HEK293 (cell line): ENCODE measurements at regions not wholly inside any gene's neighbourhood (a gene's known extent, or its start where the extent isn't known, plus 50 kb on each side); places are given as distances from the start of the nearest gene placed in this dataset.

ENCODE experiments used
- CTCF ChIA-PET: fragments of 350-600 bp; formaldehyde crosslinking; extraction: SDS; loops from one replicate; lab custom pipeline; 2021; ENCODE audit warnings: antibody characterized with exemption; lab: Yijun Ruan, JAX
- POLR2A ChIA-PET: fragments of 300-600 bp; formaldehyde crosslinking; extraction: SDS; loops from one replicate; lab custom pipeline; 2020; ENCODE audit warnings: antibody characterized with exemption, inconsistent platforms; lab: Yijun Ruan, JAX
- H3K27ac ChIP-seq: fragments of 200-500 bp; sonication (Bioruptor generic); 2 replicates; pipeline ENCODE4 v1.5.1; 2014; ENCODE audit warnings: low read depth, low read length, control low read depth, inconsistent platforms; ENCODE audit errors: extremely low read depth
- H3K36me3 ChIP-seq, 2 experiments: fragments of 200-500 bp in 1 of 2; sonication (Bioruptor generic) in 1 of 2; 1 replicate in 1 of 2; 2 replicates in 1 of 2; pipeline ENCODE4 v1.5.1; 2014 to 2017; ENCODE audit warnings: inconsistent platforms in 2 of 2, low read length in 2 of 2; ENCODE audit not compliant: control insufficient read depth in 2 of 2, insufficient read depth in 1 of 2
- H3K4me1 ChIP-seq: fragments of 200-500 bp; sonication (Bioruptor generic); 2 replicates; pipeline ENCODE4 v1.5.1; 2014; ENCODE audit warnings: mild to moderate bottlenecking, low read length, inconsistent platforms; ENCODE audit not compliant: control insufficient read depth, insufficient read depth
- H3K4me3 ChIP-seq: 2 replicates; pipeline ENCODE4 v1.5.1; 2011; ENCODE audit warnings: low read depth, mild to moderate bottlenecking, control low read depth, low read length, moderate library complexity
- H3K9me3 ChIP-seq: fragments of 200-500 bp; sonication (Bioruptor generic); 2 replicates; pipeline ENCODE4 v1.5.1; 2014; ENCODE audit warnings: low read depth, low read length, inconsistent platforms; ENCODE audit not compliant: control insufficient read depth, insufficient read depth
- GLIS2 ChIP-seq: fragments of 450-650 bp; formaldehyde crosslinking; IDR thresholded peaks from 2 replicates; pipeline ENCODE4 v1.5.1; 2016; ENCODE audit warnings: missing biosample characterization, missing genetic modification characterization
- IKZF3 ChIP-seq: fragments of 450-650 bp; IDR thresholded peaks from 2 replicates; pipeline ENCODE4 v1.5.0; 2018; ENCODE audit warnings: missing biosample characterization, mild to moderate bottlenecking, missing genetic modification characterization, moderate library complexity
- KLF9 ChIP-seq: fragments of 450-650 bp; formaldehyde crosslinking; IDR thresholded peaks from 2 replicates; pipeline ENCODE4 v1.5.1; 2016; ENCODE audit warnings: missing biosample characterization, missing genetic modification characterization, low read depth
- SCRT2 ChIP-seq: fragments of 450-650 bp; formaldehyde crosslinking; IDR thresholded peaks from 2 replicates; pipeline ENCODE4 v1.5.1; 2016; ENCODE audit warnings: missing biosample characterization, missing genetic modification characterization
- SP3 ChIP-seq: fragments of 450-650 bp; formaldehyde crosslinking; IDR thresholded peaks from 2 replicates; pipeline ENCODE4 v1.5.1; 2016; ENCODE audit warnings: missing biosample characterization, missing genetic modification characterization
- ZBTB21 ChIP-seq: fragments of 450-650 bp; formaldehyde crosslinking; IDR thresholded peaks from 2 replicates; pipeline ENCODE4 v1.5.1; 2017; ENCODE audit warnings: missing biosample characterization, missing genetic modification characterization
- ZNF10 ChIP-seq: fragments of 450-650 bp; formaldehyde crosslinking; IDR thresholded peaks from 2 replicates; pipeline ENCODE4 v1.5.1; 2017; ENCODE audit warnings: missing biosample characterization, missing genetic modification characterization
- ZNF132 ChIP-seq: fragments of 450-650 bp; formaldehyde crosslinking; IDR thresholded peaks from 2 replicates; pipeline ENCODE4 v1.5.1; 2017; ENCODE audit warnings: missing biosample characterization, missing genetic modification characterization, borderline replicate concordance
- ZNF140 ChIP-seq: fragments of 450-650 bp; formaldehyde crosslinking; IDR thresholded peaks from 2 replicates; pipeline ENCODE4 v1.5.1; 2016; ENCODE audit warnings: missing biosample characterization, missing genetic modification characterization
- ZNF157 ChIP-seq: fragments of 450-650 bp; formaldehyde crosslinking; IDR thresholded peaks from 2 replicates; pipeline ENCODE4 v1.5.1; 2016; ENCODE audit warnings: missing biosample characterization, missing genetic modification characterization
- ZNF169 ChIP-seq: fragments of 450-650 bp; formaldehyde crosslinking; IDR thresholded peaks from 2 replicates; pipeline ENCODE4 v1.5.1; 2016; ENCODE audit warnings: missing biosample characterization, missing genetic modification characterization
- ZNF223 ChIP-seq: fragments of 450-650 bp; formaldehyde crosslinking; IDR thresholded peaks from 2 replicates; pipeline ENCODE4 v1.5.1; 2016; ENCODE audit warnings: missing biosample characterization, missing genetic modification characterization
- ZNF248 ChIP-seq: fragments of 450-650 bp; formaldehyde crosslinking; IDR thresholded peaks from 2 replicates; pipeline ENCODE4 v1.5.1; 2017; ENCODE audit warnings: missing biosample characterization, missing genetic modification characterization
- ZNF274 ChIP-seq, 2 experiments: fragments of 200-500 bp in 1 of 2; fragments of 450-650 bp in 1 of 2; sonication (Bioruptor generic) in 1 of 2; formaldehyde crosslinking in 1 of 2; IDR thresholded peaks; 2 replicates each; pipeline versions ENCODE4 v1.5.1 to v1.6.1; 2014 to 2016; ENCODE audit warnings: borderline replicate concordance in 1 of 2, inconsistent platforms in 1 of 2, low read length in 1 of 2, missing biosample characterization in 1 of 2, missing genetic modification characterization in 1 of 2
- ZNF341 ChIP-seq: fragments of 450-650 bp; formaldehyde crosslinking; IDR thresholded peaks from 2 replicates; pipeline ENCODE4; 2016; ENCODE audit warnings: low read depth, missing biosample characterization, missing genetic modification characterization
- ZNF394 ChIP-seq: fragments of 450-650 bp; formaldehyde crosslinking; IDR thresholded peaks from 2 replicates; pipeline ENCODE4 v1.5.1; 2016; ENCODE audit warnings: missing biosample characterization, missing genetic modification characterization, mild to moderate bottlenecking, moderate library complexity, borderline replicate concordance
- ZNF510 ChIP-seq: fragments of 450-650 bp; formaldehyde crosslinking; IDR thresholded peaks from 2 replicates; pipeline ENCODE4 v1.5.1; 2018; ENCODE audit warnings: mild to moderate bottlenecking, missing genetic modification characterization, missing biosample characterization; ENCODE audit not compliant: insufficient replicate concordance
- ZNF530 ChIP-seq: fragments of 450-650 bp; formaldehyde crosslinking; IDR thresholded peaks from 2 replicates; pipeline ENCODE4 v1.5.1; 2016; ENCODE audit warnings: low read depth, missing biosample characterization, missing genetic modification characterization
- ZNF544 ChIP-seq: fragments of 450-650 bp; formaldehyde crosslinking; IDR thresholded peaks from 2 replicates; pipeline ENCODE4 v1.5.0; 2017; ENCODE audit warnings: missing biosample characterization, missing genetic modification characterization
- ZNF558 ChIP-seq: fragments of 450-650 bp; formaldehyde crosslinking; IDR thresholded peaks from 2 replicates; pipeline ENCODE4 v1.5.1; 2016; ENCODE audit warnings: missing biosample characterization, missing genetic modification characterization
- ZNF560 ChIP-seq: fragments of 450-650 bp; formaldehyde crosslinking; IDR thresholded peaks from 2 replicates; pipeline ENCODE4 v1.5.1; 2017; ENCODE audit warnings: missing biosample characterization, missing genetic modification characterization, borderline replicate concordance
- ZNF626 ChIP-seq: fragments of 450-650 bp; sonication (Bioruptor Pico); formaldehyde crosslinking; IDR thresholded peaks from 2 replicates; pipeline ENCODE4 v1.5.1; 2018; ENCODE audit warnings: missing biosample characterization, missing genetic modification characterization, inconsistent platforms
- ZNF777 ChIP-seq: fragments of 450-650 bp; formaldehyde crosslinking; IDR thresholded peaks from 2 replicates; pipeline ENCODE4 v1.5.1; 2017; ENCODE audit warnings: missing biosample characterization, missing genetic modification characterization, borderline replicate concordance
- ZNF837 ChIP-seq: fragments of 450-650 bp; formaldehyde crosslinking; IDR thresholded peaks from 2 replicates; pipeline ENCODE4 v1.5.1; 2016; ENCODE audit warnings: missing biosample characterization, missing genetic modification characterization
- ZSCAN16 ChIP-seq: fragments of 450-650 bp; formaldehyde crosslinking; IDR thresholded peaks from 2 replicates; pipeline ENCODE4 v1.5.1; 2016; ENCODE audit warnings: missing biosample characterization, missing genetic modification characterization
- TF ChIP-seq, protein P1 (sequence below): fragments of 450-650 bp; formaldehyde crosslinking; IDR thresholded peaks from 2 replicates; pipeline ENCODE4 v1.5.1; 2017; ENCODE audit warnings: missing biosample characterization, missing genetic modification characterization
- TF ChIP-seq, protein P2 (sequence below): fragments of 450-650 bp; formaldehyde crosslinking; IDR thresholded peaks from 2 replicates; pipeline ENCODE4 v1.5.1; 2016; ENCODE audit warnings: missing biosample characterization, missing genetic modification characterization

DNA sequence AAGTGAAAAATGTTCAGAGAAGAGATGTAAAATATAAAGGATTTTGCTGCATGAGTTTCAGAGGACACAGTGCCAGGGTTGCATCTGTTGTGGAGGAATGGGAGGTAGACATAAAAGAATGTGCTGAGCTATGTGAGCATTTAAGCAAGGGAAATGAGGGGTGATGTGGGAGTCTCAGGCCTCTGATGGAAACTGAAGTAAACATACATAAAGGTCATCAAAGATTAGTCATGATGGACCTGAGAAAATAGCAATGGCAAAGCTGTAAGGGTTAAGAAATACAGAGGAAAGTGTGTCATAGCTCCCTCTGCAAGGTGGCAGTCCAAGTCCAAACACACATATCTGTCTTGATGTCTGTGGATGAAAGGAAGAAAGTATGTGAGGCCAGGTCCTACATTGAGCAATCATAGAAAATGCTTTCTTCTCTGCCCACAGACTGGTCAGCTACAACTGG is 306.6 kb upstream of the ECI2 start:
- CTCF ChIA-PET: interaction anchor here (0.7 to 1.4 kb wide), 3 partner anchors 50 to 142 kb away, joined by 3 to 5 read pairs (median 3); no protein-coding TSS in a partner anchor
- H3K36me3 ChIP-seq: no peaks in the 10 kb centered on the region
- no peaks in the 10 kb centered on the region for H3K9me3 ChIP-seq
- no peaks in the 10 kb centered on the region for H3K4me1 ChIP-seq
- H3K27ac ChIP-seq: no peak overlapping the region
- H3K4me3 ChIP-seq: no peak overlapping the region
- POLR2A ChIA-PET: no interaction called here
- no peak for TF ChIP-seq ZNF626
- no peak for TF ChIP-seq ZNF274 (IDR thresholded peaks at IDR 0.05; ENCODE audit: low read length)
- no peak for TF ChIP-seq ZNF274 (tag by site-specific recombination; IDR thresholded peaks at IDR 0.05; ENCODE audit: borderline replicate concordance)
- no peak for TF ChIP-seq ZNF157 (tag by site-specific recombination)
- TF ChIP-seq ZNF560 (tag by site-specific recombination): no peak
- no peak for TF ChIP-seq ZSCAN16 (tag by site-specific recombination)

DNA sequence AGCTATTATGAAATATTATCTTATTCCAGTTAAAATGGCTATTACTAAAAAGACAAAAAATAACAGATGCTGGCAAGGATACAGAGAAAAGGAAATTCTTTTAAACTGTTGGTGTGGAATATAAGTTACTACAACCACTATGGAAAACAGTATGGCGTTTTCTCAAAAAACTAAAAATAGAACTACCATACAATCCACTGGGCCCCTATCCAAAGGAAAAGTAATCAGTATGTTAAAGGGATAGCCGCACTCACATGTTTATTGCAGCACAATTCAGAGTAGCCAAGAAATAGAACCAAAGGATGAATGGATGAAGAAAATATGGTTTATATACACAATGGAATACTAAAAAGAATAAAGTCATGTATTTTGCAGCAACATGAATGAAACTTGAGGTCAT is 303.8 kb upstream of the ECI2 start:
- H3K36me3 ChIP-seq: no peaks in the 10 kb centered on the region
- CTCF ChIA-PET: interaction anchor here (0.6 kb wide), 2 partner anchors 8 to 15 kb away, joined by 3 read pairs; no protein-coding TSS in a partner anchor
- TF ChIP-seq ZNF394 (no peak), ZNF777 (no peak), ZNF558 (tag by site-specific recombination) (no peak), KLF9 (tag by site-specific recombination) (no peak), ZNF544 (tag by site-specific recombination) (no peak), ZBTB21 (no peak), ZNF341 (no peak), SCRT2 (tag by site-specific recombination) (no peak), ZNF223 (tag by site-specific recombination) (no peak), ZNF837 (tag by site-specific recombination) (no peak), ZNF10 (tag by site-specific recombination) (no peak), ZNF169 (tag by site-specific recombination) (no peak), ZNF510 (tag by site-specific recombination) (no peak)
- TF ChIP-seq, protein P1, sequence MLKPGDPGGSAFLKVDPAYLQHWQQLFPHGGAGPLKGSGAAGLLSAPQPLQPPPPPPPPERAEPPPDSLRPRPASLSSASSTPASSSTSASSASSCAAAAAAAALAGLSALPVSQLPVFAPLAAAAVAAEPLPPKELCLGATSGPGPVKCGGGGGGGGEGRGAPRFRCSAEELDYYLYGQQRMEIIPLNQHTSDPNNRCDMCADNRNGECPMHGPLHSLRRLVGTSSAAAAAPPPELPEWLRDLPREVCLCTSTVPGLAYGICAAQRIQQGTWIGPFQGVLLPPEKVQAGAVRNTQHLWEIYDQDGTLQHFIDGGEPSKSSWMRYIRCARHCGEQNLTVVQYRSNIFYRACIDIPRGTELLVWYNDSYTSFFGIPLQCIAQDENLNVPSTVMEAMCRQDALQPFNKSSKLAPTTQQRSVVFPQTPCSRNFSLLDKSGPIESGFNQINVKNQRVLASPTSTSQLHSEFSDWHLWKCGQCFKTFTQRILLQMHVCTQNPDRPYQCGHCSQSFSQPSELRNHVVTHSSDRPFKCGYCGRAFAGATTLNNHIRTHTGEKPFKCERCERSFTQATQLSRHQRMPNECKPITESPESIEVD (tag by site-specific recombination): no peak
- TF ChIP-seq, all 188 proteins: peak for 0
- Histone ChIP-seq H3K9me3 (no peaks in the 10 kb centered on the region), H3K27ac (no peak overlapping the region), H3K4me1 (no peaks in the 10 kb centered on the region), H3K4me3 (no peak overlapping the region)
- POLR2A ChIA-PET: no interaction called here

DNA sequence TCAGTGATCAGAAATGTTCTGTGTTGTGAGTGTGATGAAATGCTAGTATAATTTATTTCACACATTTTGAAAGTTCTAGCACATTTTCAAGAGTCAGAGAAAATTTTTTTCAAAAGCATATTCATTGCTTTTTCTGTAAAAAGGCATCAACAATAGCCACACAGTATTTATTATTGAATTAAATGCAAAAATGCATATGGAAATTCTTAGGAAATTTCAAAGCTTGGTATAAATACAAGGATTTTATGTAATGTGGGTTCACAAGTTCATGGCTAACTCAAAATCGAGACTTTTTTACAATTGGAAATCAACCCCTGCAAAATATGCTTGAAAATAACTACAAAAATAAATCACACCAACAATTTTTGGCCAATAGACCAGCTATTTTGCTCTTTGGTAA is 302.0 kb upstream of the ECI2 start:
- H3K36me3 ChIP-seq: no peaks in the 10 kb centered on the region
- ChIA-PET CTCF (no interaction called here), POLR2A (no interaction called here)

More for the DNA sequence above, 302.0 kb upstream of the ECI2 start:
- Histone ChIP-seq H3K4me3 (no peak overlapping the region), H3K4me1 (no peaks in the 10 kb centered on the region), H3K27ac (no peak overlapping the region), H3K9me3 (no peaks in the 10 kb centered on the region)
- no peak for TF ChIP-seq IKZF3
- no peak for TF ChIP-seq ZNF132 (tag by site-specific recombination)
- TF ChIP-seq SP3 (tag by site-specific recombination): no peak
- TF ChIP-seq, protein P2, sequence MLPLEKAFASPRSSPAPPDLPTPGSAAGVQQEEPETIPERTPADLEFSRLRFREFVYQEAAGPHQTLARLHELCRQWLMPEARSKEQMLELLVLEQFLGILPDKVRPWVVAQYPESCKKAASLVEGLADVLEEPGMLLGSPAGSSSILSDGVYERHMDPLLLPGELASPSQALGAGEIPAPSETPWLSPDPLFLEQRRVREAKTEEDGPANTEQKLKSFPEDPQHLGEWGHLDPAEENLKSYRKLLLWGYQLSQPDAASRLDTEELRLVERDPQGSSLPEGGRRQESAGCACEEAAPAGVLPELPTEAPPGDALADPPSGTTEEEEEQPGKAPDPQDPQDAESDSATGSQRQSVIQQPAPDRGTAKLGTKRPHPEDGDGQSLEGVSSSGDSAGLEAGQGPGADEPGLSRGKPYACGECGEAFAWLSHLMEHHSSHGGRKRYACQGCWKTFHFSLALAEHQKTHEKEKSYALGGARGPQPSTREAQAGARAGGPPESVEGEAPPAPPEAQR (tag by site-specific recombination): no peak
- no peak for TF ChIP-seq ZNF530
- TF ChIP-seq ZNF248 (tag by site-specific recombination): no peak
- TF ChIP-seq ZNF140 (tag by site-specific recombination): no peak
- TF ChIP-seq GLIS2: no peak
- no peak for TF ChIP-seq ZNF10 (tag by site-specific recombination)
